ENCODE measurements at regions not wholly inside any gene's neighbourhood (a gene's known extent, or its start where the extent isn't known, plus 50 kb on each side); places are given as distances from the start of the nearest gene placed in this dataset.

DNA sequence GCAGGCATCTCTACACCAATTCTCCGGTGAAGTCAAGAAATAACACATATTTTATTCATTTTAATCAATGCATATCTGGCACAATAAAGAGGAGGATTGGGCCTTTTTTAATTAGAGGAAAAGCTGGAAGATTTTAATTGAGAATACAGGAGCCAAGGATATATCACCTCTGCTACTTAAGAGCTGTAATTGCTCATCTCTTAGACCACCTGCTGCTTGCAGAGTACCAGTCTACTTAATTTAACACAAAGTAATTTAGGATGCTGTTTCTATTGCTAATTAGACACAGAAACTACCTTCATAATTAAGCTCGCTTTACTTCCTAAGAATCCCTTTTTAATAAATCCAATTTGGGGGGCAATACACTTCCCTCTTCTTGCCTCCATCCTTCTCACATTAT is 326.9 kb downstream of the TENT4A start:
- TF ChIP-seq POLR2AphosphoS5 (IDR thresholded peaks at IDR 0.05; ENCODE audit: low read depth, low read length) (no peak), TCF7L2 (IDR thresholded peaks at IDR 0.05; ENCODE audit: low read depth, low read length) (no peak), SIN3A (IDR thresholded peaks at IDR 0.05; ENCODE audit: borderline replicate concordance, insufficient read depth, low read depth, low read length) (no peak), REST (IDR thresholded peaks at IDR 0.05; ENCODE audit: insufficient read depth in 1 of 2, low read depth in 2 of 2, low read length in 1 of 2) (no peak), CTCF (IDR thresholded peaks at IDR 0.05) (no peak)
- no peak overlapping the region for H3K4me3 ChIP-seq (ENCODE audit: low read depth in 2 of 2, low read length in 2 of 2)
- in situ Hi-C loops (cut with HindIII; ENCODE audit: low pct_unique_long_range_greater_than_20kb, low sequenced_read_pairs) (no loop called here), intact Hi-C loops (cut with micrococcal nuclease; ENCODE audit: unreplicated experiment) (no loop called here)
- no TSS peak for BruUV-seq (replicated peaks)
- ATAC-seq: no peak
- ChIA-PET CTCF (no interaction called here), POLR2A (no interaction called here)
- no peaks in the 10 kb centered on the region for H3K27me3 ChIP-seq (ENCODE audit: control insufficient read depth, insufficient read depth, low read length)
- H3K27ac ChIP-seq (ENCODE audit: low read length): no peak overlapping the region
- no peaks in the 10 kb centered on the region for H3K36me3 ChIP-seq (ENCODE audit: control insufficient read depth, insufficient read depth, low read length)
- no peaks in the 10 kb centered on the region for H3K4me1 ChIP-seq (ENCODE audit: control insufficient read depth, insufficient read depth, low read length)
- H3K9me3 ChIP-seq (ENCODE audit: control insufficient read depth, insufficient read depth, low read depth, low read length): no peaks in the 10 kb centered on the region
- no peak for DNase-seq (ENCODE audit: low read depth, low spot score)

DNA sequence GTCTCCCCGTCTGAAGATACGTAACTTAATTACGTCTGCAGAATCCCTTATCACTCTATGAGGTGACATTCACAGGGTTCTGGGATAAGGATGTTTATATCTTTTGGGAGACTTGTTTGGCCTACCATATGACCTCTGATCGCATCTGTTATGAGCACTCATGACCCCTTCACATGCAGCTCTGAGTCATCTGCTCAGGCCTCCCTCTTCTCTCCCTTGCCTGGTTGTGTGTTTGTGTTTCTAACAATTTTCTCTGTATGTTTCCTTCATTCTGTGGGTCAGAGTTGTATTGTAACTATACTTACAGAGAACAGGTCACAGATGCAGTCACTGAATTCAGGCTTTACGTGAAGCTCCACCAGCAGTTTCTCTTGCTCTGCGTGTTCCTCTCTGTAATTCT is 330.6 kb downstream of the TENT4A start:
- BruUV-seq (replicated peaks): no TSS peak
- H3K4me3 ChIP-seq (ENCODE audit: low read depth in 2 of 2, low read length in 2 of 2): no peak overlapping the region
- CTCF ChIA-PET: no interaction called here
- no peak for ATAC-seq
- TF ChIP-seq POLR2AphosphoS5 (IDR thresholded peaks at IDR 0.05; ENCODE audit: low read depth, low read length): no peak
- TF ChIP-seq SIN3A (IDR thresholded peaks at IDR 0.05; ENCODE audit: borderline replicate concordance, insufficient read depth, low read depth, low read length): no peak
- no peak for TF ChIP-seq CTCF (IDR thresholded peaks at IDR 0.05)
- no peak for TF ChIP-seq TCF7L2 (IDR thresholded peaks at IDR 0.05; ENCODE audit: low read depth, low read length)
- TF ChIP-seq REST (IDR thresholded peaks at IDR 0.05; ENCODE audit: insufficient read depth in 1 of 2, low read depth in 2 of 2, low read length in 1 of 2): no peak
- no peaks in the 10 kb centered on the region for H3K27me3 ChIP-seq (ENCODE audit: control insufficient read depth, insufficient read depth, low read length)
- in situ Hi-C loops (cut with HindIII; ENCODE audit: low pct_unique_long_range_greater_than_20kb, low sequenced_read_pairs) (no loop called here), intact Hi-C loops (cut with micrococcal nuclease; ENCODE audit: unreplicated experiment) (no loop called here)
- no peaks in the 10 kb centered on the region for H3K9me3 ChIP-seq (ENCODE audit: control insufficient read depth, insufficient read depth, low read depth, low read length)
- H3K36me3 ChIP-seq (ENCODE audit: control insufficient read depth, insufficient read depth, low read length): no peaks in the 10 kb centered on the region
- no peak overlapping the region for H3K27ac ChIP-seq (ENCODE audit: low read length)
- no peak for DNase-seq (ENCODE audit: low read depth, low spot score)
- POLR2A ChIA-PET: no interaction called here
- H3K4me1 ChIP-seq (ENCODE audit: control insufficient read depth, insufficient read depth, low read length): no peaks in the 10 kb centered on the region

Data from Panc1 (cell line).